ENCODE measurements at regions not wholly inside any gene's neighbourhood (a gene's known extent, or its start where the extent isn't known, plus 50 kb on each side); places are given as distances from the start of the nearest gene placed in this dataset.

- Mint-ChIP-seq H3K4me3 (ENCODE audit: low read depth) (no peak overlapping the region), H3K27ac (peak overlapping the region; percentile 92), H3K9me3 (ENCODE audit: low read depth) (no peaks in the 10 kb centered on the region), H3K4me1 (ENCODE audit: low read depth) (peaks cover 44% of the 10 kb centered on the region), H3K36me3 (ENCODE audit: insufficient read depth) (peaks cover 2% of the 10 kb centered on the region), H3K27me3 (no peaks in the 10 kb centered on the region)
- TF ChIP-seq CTCF (IDR thresholded peaks at IDR 0.05; ENCODE audit: unreplicated experiment): no peak
- DNase-seq (ENCODE audit: low spot score, unreplicated experiment): no peak
Observed at GRCh38 chr2:138275881-138276280, 225.7 kb upstream of the SPOPL start.

- Mint-ChIP-seq H3K27ac (peak overlapping the region; percentile 95), H3K27me3 (no peaks in the 10 kb centered on the region), H3K36me3 (ENCODE audit: insufficient read depth) (peaks cover 2% of the 10 kb centered on the region), H3K4me3 (ENCODE audit: low read depth) (peak overlapping the region; percentile 6), H3K4me1 (ENCODE audit: low read depth) (peaks cover 44% of the 10 kb centered on the region), H3K9me3 (ENCODE audit: low read depth) (no peaks in the 10 kb centered on the region)
- no peak for DNase-seq (ENCODE audit: low spot score, unreplicated experiment)
- TF ChIP-seq CTCF (IDR thresholded peaks at IDR 0.05; ENCODE audit: unreplicated experiment): no peak
Observed at GRCh38 chr2:138276339-138276738, 225.2 kb upstream of the SPOPL start.

GRCh38 chr2:138277062-138277461 lies 224.5 kb upstream of the SPOPL start:
- peaks cover 47% of the 10 kb centered on the region for H3K4me1 Mint-ChIP-seq (ENCODE audit: low read depth)
- H3K27ac Mint-ChIP-seq: peak overlapping the region; percentile 95
- H3K27me3 Mint-ChIP-seq: no peaks in the 10 kb centered on the region
- H3K9me3 Mint-ChIP-seq (ENCODE audit: low read depth): no peaks in the 10 kb centered on the region
- peak overlapping the region; percentile 6 for H3K4me3 Mint-ChIP-seq (ENCODE audit: low read depth)
- no peak for DNase-seq (ENCODE audit: low spot score, unreplicated experiment)
- TF ChIP-seq CTCF (IDR thresholded peaks at IDR 0.05; ENCODE audit: unreplicated experiment): no peak
- peaks cover 2% of the 10 kb centered on the region for H3K36me3 Mint-ChIP-seq (ENCODE audit: insufficient read depth)

GRCh38 chr2:138279871-138280270 lies 221.7 kb upstream of the SPOPL start:
- Mint-ChIP-seq H3K27me3 (no peaks in the 10 kb centered on the region), H3K4me1 (ENCODE audit: low read depth) (peaks cover 33% of the 10 kb centered on the region), H3K9me3 (ENCODE audit: low read depth) (no peaks in the 10 kb centered on the region), H3K27ac (no peak overlapping the region), H3K4me3 (ENCODE audit: low read depth) (no peak overlapping the region), H3K36me3 (ENCODE audit: insufficient read depth) (no peaks in the 10 kb centered on the region)
- no peak for TF ChIP-seq CTCF (IDR thresholded peaks at IDR 0.05; ENCODE audit: unreplicated experiment)
- no peak for DNase-seq (ENCODE audit: low spot score, unreplicated experiment)

- TF ChIP-seq CTCF (IDR thresholded peaks at IDR 0.05; ENCODE audit: unreplicated experiment): no peak
- DNase-seq (ENCODE audit: low spot score, unreplicated experiment): no peak
- H3K4me3 Mint-ChIP-seq (ENCODE audit: low read depth): no peak overlapping the region
- H3K9me3 Mint-ChIP-seq (ENCODE audit: low read depth): peaks cover 6% of the 10 kb centered on the region
- H3K36me3 Mint-ChIP-seq (ENCODE audit: insufficient read depth): peaks cover 2% of the 10 kb centered on the region
- H3K27me3 Mint-ChIP-seq: no peaks in the 10 kb centered on the region
- H3K27ac Mint-ChIP-seq: no peak overlapping the region
- H3K4me1 Mint-ChIP-seq (ENCODE audit: low read depth): peaks cover 24% of the 10 kb centered on the region
Observed at GRCh38 chr2:138280999-138281695, 220.4 kb upstream of the SPOPL start.
